NCI-H82 treated with DMSO at 0.1 percent for 48 hours (cell line): ENCODE measurements at regions not wholly inside any gene's neighbourhood (a gene's known extent, or its start where the extent isn't known, plus 50 kb on each side); places are given as distances from the start of the nearest gene placed in this dataset.

Experiments
- DNase-seq: peaks from one replicate; lab custom pipeline; 2025; ENCODE audit not compliant: unreplicated experiment; lab: John Stamatoyannopoulos, UW

DNA sequence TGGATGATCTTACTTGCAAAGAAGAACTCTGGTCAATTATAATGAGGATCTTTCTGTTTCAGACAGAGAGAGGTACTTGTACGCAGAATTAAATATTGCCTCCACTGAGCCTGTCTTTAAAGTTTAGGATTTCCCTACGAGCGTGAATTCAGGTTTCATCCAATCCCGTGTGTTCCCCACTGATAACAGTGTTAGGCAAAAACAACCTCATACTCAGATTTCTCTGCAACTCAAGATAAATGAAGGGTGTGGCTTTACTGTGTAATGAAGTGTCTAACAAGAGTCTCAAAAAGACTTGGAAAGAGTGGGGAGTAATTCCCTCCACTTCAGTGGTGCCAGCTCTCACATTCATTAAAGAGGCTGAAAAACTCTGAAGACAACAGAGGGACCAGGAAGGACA, 53.2 kb upstream of the ACO1 start:
- no peak for DNase-seq

DNA sequence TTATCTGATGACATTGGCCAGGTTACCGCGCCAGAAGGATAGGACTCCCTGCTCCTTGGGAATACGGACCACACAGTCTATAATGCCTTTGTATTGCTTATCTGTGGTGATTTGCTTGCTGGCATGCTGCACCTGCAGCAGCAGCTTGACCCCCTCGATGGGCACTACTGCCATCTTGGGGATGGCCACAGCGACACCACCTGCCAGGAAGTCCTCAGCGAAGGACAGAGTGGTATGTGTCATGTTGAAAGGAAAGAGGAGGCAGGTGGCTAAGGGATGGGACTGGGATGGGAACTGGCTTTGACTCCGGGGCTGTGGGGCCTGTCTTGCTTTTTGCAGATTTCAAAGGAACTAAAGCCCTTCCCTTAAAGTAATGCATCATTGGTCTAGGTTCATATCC, 50.3 kb upstream of the ACO1 start:
- no peak for DNase-seq
